ENCODE measurements at regions not wholly inside any gene's neighbourhood (a gene's known extent, or its start where the extent isn't known, plus 50 kb on each side); places are given as distances from the start of the nearest gene placed in this dataset.

GRCh38 chr12:17949558-17950141 is 140.3 kb downstream of the RERGL start:
- TF ChIP-seq CTCF (IDR thresholded peaks at IDR 0.05) (no peak), POLR2A (IDR thresholded peaks at IDR 0.05) (no peak), EP300 (IDR thresholded peaks at IDR 0.05) (no peak), POLR2AphosphoS5 (IDR thresholded peaks at IDR 0.05) (no peak)
- no peak overlapping the region for H3K27ac ChIP-seq
- no peak for DNase-seq
- no peaks in the 10 kb centered on the region for H3K36me3 ChIP-seq
- WGBS, 2 donors: 82% methylated on average over 2 of the region's 2 CpGs
- H3K27me3 ChIP-seq: no peaks in the 10 kb centered on the region
- intact Hi-C loops (cut with DNase I): no loop called here
- H3K9me3 ChIP-seq: peaks cover 0 to 4% (median 0%) of the 10 kb centered on the region in 4 donors
- no peaks in the 10 kb centered on the region for H3K4me1 ChIP-seq
- no peak overlapping the region for H3K4me3 ChIP-seq

DNA sequence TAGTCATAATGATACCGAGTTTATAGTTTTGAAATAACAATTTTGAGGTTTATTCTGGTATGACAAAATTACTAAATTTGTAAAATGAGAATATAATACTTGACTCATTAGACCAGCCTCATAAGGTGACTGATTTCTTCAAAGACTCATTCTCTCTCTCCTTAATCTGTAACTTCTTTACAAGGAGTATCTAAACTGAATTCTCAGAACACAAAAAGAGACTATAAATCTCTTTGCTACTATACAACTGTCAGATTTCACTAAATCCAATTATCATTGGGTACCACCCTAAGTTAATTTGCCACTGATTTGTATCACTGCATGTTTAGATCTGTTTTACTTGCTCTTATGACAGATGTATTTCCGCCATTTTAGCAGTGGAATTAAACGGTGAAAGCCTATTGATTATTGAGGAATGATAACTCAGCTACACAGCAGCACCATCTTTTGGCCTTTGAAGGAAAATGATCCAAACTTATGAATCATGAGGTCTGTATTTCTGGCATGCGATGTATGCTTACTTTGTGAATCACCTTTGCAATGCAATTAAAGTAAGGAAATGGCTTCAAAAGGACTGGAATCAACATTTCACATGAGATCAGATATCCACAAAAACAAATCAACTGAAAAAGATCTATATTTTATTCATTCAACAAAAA is 161.2 kb downstream of the RERGL start:
- TF ChIP-seq EP300 (IDR thresholded peaks at IDR 0.05) (no peak), POLR2AphosphoS5 (IDR thresholded peaks at IDR 0.05) (no peak), CTCF (IDR thresholded peaks at IDR 0.05) (no peak), POLR2A (IDR thresholded peaks at IDR 0.05) (no peak)
- intact Hi-C loops (cut with DNase I): no loop called here
- H3K4me3 ChIP-seq: no peak overlapping the region

DNA sequence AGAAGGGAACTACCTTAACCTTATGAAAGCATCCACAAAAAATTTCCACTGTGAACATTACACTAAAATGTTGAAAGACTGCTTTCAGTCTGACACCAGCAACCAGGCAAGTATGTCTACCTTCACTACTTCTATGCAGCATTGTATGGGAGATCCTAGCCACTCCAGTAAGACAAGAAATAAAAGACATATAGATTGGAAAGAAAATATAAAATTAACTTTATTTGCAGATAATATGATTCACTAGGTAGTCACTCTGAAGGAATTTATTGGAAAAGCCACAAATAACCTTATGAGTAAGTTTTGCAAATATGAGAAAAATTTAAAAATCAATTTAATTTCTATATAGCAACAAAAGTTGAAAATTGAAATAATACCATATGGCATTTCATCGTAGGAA is 172.0 kb downstream of the RERGL start:
- TF ChIP-seq POLR2AphosphoS5 (IDR thresholded peaks at IDR 0.05): no peak
- no peak for TF ChIP-seq CTCF (IDR thresholded peaks at IDR 0.05)
- TF ChIP-seq POLR2A (IDR thresholded peaks at IDR 0.05): no peak
- TF ChIP-seq EP300 (IDR thresholded peaks at IDR 0.05): no peak
- no peak for DNase-seq
- Histone ChIP-seq H3K27me3 (no peaks in the 10 kb centered on the region), H3K9me3 (peaks cover 0 to 4% (median 2%) of the 10 kb centered on the region in 4 donors), H3K36me3 (no peaks in the 10 kb centered on the region), H3K4me3 (no peak overlapping the region), H3K4me1 (no peaks in the 10 kb centered on the region), H3K27ac (no peak overlapping the region)
- intact Hi-C loops (cut with DNase I): no loop called here
- WGBS, 2 donors: 93 to 94% methylated on average over 1 of the region's 1 CpG

More for the DNA sequence above, 161.2 kb downstream of the RERGL start:
- H3K27ac ChIP-seq: no peak overlapping the region
- 60 to 75% methylated on average over 4 of the region's 4 CpGs for WGBS, 2 donors
- DNase-seq: no peak
- H3K27me3 ChIP-seq: no peaks in the 10 kb centered on the region
- H3K36me3 ChIP-seq: no peaks in the 10 kb centered on the region
- H3K4me1 ChIP-seq: no peaks in the 10 kb centered on the region
- no peaks in the 10 kb centered on the region for H3K9me3 ChIP-seq

- no peak for DNase-seq
- Histone ChIP-seq H3K27ac (no peak overlapping the region), H3K36me3 (no peaks in the 10 kb centered on the region), H3K27me3 (no peaks in the 10 kb centered on the region), H3K9me3 (no peaks in the 10 kb centered on the region), H3K4me1 (no peaks in the 10 kb centered on the region), H3K4me3 (no peak overlapping the region)
- intact Hi-C loops (cut with DNase I): no loop called here
- TF ChIP-seq POLR2A (IDR thresholded peaks at IDR 0.05) (no peak), EP300 (IDR thresholded peaks at IDR 0.05) (no peak), CTCF (IDR thresholded peaks at IDR 0.05) (no peak), POLR2AphosphoS5 (IDR thresholded peaks at IDR 0.05) (no peak)
- WGBS, 2 donors: 96 to 98% methylated on average over 1 of the region's 1 CpG
Observed at GRCh38 chr12:17884581-17884980, 205.4 kb downstream of the RERGL start.

Data from sigmoid colon (tissue), 6 donors.